Activated CD4-positive, alpha-beta T cell treated with anti-CD3 and anti-CD28 coated beads, Interleukin-2, amount 10 ng/mL, durations not matched to agents 7 days and 5 days (primary cell): ENCODE measurements at regions not wholly inside any gene's neighbourhood (a gene's known extent, or its start where the extent isn't known, plus 50 kb on each side); places are given as distances from the start of the nearest gene placed in this dataset.
"Not testable (repeated sequence)": the region's sequence is repeated elsewhere in the genome, so short reads cannot be mapped to it uniquely, and the experiment has no call there.

Experiments used
- CTCF ChIA-PET: fragments of 350-600 bp; sonication (Branson Sonifier 250); formaldehyde crosslinking; loops from one replicate; lab custom pipeline; 2021; ENCODE audit warnings: antibody characterized with exemption; lab: Charles Lee
- POLR2A ChIA-PET: fragments of 350-600 bp; sonication (Branson Sonifier 250); formaldehyde crosslinking; loops from one replicate; lab custom pipeline; 2021; ENCODE audit warnings: antibody characterized with exemption; lab: Charles Lee
- DNase-seq: peaks from one replicate; pipeline ENCODE4 v3.0.0-alpha.2; 2020
- H3K27ac Mint-ChIP-seq: one replicate; pipeline ENCODE4 v1.8.0; 2021; ENCODE audit warnings: mild to moderate bottlenecking, moderate library complexity, mixed read lengths
- H3K27me3 Mint-ChIP-seq: one replicate; pipeline ENCODE4 v1.8.0; 2021; ENCODE audit warnings: mixed read lengths
- H3K36me3 Mint-ChIP-seq: one replicate; pipeline ENCODE4 v1.8.0; 2021; ENCODE audit warnings: low read depth, mixed read lengths
- H3K4me1 Mint-ChIP-seq: one replicate; pipeline ENCODE4 v1.8.0; 2021; ENCODE audit warnings: mixed read lengths
- H3K4me3 Mint-ChIP-seq: one replicate; pipeline ENCODE4 v1.8.0; 2021; ENCODE audit warnings: mild to moderate bottlenecking, moderate library complexity, mixed read lengths
- H3K9me3 Mint-ChIP-seq: one replicate; pipeline ENCODE4 v1.8.0; 2021; ENCODE audit warnings: mixed read lengths

DNA sequence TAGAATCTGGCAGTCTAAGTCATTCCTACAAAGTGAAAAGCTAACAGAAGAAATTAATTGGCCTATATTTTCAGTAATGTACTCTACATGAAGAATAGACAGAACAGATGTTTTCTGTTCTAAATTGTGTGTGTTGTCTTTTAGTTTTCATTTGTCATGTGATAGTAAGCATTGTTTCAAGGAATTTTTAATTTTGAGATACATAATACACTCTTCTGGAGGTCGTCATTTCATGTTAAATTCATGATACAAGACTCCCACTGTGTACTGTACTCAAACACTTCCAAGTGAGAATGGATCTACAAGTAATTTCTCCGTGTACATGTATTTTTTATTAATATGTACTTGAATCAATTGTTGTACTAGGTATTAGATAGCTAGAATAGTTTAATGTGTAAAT lies 1522.9 kb downstream of the MAT2B start:
- POLR2A ChIA-PET = no interaction called here
- CTCF ChIA-PET = no interaction called here
- H3K9me3 Mint-ChIP-seq = peaks cover 2% of the 10 kb centered on the region
- no peaks in the 10 kb centered on the region for H3K27me3 Mint-ChIP-seq
- no peak for DNase-seq
- no peaks in the 10 kb centered on the region for H3K36me3 Mint-ChIP-seq
- H3K4me1 Mint-ChIP-seq = no peaks in the 10 kb centered on the region
- no peak overlapping the region for H3K4me3 Mint-ChIP-seq
- no peak overlapping the region for H3K27ac Mint-ChIP-seq

DNA sequence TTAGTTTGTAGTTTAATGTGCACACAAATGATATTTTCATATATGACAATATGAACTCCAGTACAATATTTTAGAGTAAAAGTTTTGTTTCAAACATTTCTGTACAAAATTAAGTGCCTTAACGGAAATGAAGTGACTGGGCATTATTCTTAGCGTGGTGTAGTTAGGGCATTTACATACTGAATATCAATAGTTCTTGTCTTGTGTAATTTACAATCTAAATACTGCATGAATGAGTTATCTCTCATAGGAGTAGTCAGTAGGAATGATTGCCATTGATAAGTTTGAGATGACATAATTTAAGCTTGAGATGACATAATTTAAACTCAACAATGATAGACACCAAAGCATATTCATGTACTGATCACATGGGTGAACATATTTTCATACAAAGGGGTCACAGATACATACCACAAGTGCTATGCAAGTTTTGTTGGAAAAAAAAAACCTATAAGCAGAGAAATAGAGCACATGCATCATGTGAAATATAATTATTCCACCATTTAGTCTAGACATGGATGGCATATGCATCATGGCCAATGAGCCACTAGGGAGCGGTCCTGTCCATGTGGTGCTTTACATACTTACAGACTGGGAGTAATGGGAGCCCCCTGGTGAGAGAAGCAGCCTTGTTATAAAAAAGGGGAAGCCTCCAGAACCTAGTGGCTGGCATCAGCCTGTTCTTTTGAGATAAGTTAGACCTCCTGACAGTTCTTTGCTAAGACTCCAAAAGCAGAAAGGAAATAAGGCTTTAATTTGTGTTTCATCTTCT lies 1523.9 kb downstream of the MAT2B start:
- POLR2A ChIA-PET = no interaction called here
- no peak overlapping the region for H3K4me3 Mint-ChIP-seq
- CTCF ChIA-PET = no interaction called here
- no peaks in the 10 kb centered on the region for H3K27me3 Mint-ChIP-seq
- no peak overlapping the region for H3K27ac Mint-ChIP-seq
- no peaks in the 10 kb centered on the region for H3K36me3 Mint-ChIP-seq
- H3K4me1 Mint-ChIP-seq = no peaks in the 10 kb centered on the region
- no peak for DNase-seq
- peaks cover 2% of the 10 kb centered on the region for H3K9me3 Mint-ChIP-seq

- Mint-ChIP-seq H3K4me3 (no peak overlapping the region), H3K4me1 (no peaks in the 10 kb centered on the region), H3K9me3 (no peaks in the 10 kb centered on the region), H3K36me3 (no peaks in the 10 kb centered on the region), H3K27me3 (no peaks in the 10 kb centered on the region), H3K27ac (no peak overlapping the region)
- CTCF ChIA-PET = interaction anchor here (1.1 kb wide), 1 partner anchor 13 kb away, joined by 3 read pairs; no protein-coding TSS in a partner anchor
- POLR2A ChIA-PET = no interaction called here
- DNase-seq = no peak
These were observed 1525.6 kb downstream of the MAT2B start for GRCh38 chr5:165030971-165031370.

- Mint-ChIP-seq H3K4me1 (no peaks in the 10 kb centered on the region), H3K9me3 (no peaks in the 10 kb centered on the region), H3K27me3 (no peaks in the 10 kb centered on the region), H3K4me3 (no peak overlapping the region), H3K36me3 (no peaks in the 10 kb centered on the region), H3K27ac (no peak overlapping the region)
- ChIA-PET CTCF (interaction anchor here (1.1 kb wide), 1 partner anchor 14 kb away, joined by 3 read pairs; no protein-coding TSS in a partner anchor), POLR2A (no interaction called here)
- DNase-seq = no peak
These were observed 1526.0 kb downstream of the MAT2B start for GRCh38 chr5:165031371-165031770.

- Mint-ChIP-seq H3K36me3 (no peaks in the 10 kb centered on the region), H3K9me3 (no peaks in the 10 kb centered on the region), H3K4me3 (no peak overlapping the region), H3K27me3 (no peaks in the 10 kb centered on the region), H3K4me1 (no peaks in the 10 kb centered on the region), H3K27ac (no peak overlapping the region)
- CTCF ChIA-PET = no interaction called here
- DNase-seq = no peak
- POLR2A ChIA-PET = no interaction called here
These were observed 1530.1 kb downstream of the MAT2B start for GRCh38 chr5:165035520-165035919.

DNA sequence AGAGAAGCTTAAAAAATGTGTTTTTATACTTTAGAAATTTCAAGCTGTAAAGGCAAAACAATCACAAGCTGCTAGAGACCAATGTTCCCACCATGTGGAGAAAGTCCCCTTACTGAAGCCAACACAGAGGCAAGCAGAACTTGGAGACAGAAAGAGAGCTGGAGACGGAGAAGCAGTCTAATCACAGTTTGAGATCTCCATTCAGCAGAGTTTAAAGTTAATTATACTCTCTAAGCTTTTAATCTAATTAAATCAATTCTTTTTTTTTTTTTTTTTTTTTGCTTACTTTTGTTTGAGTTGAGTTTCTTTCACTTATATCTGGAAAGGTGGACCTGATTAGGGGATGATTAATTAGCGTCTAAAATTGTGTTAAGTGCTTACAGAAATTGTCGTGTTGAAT lies 1534.3 kb downstream of the MAT2B start:
- no peaks in the 10 kb centered on the region for H3K36me3 Mint-ChIP-seq
- POLR2A ChIA-PET = no interaction called here
- no peaks in the 10 kb centered on the region for H3K27me3 Mint-ChIP-seq
- DNase-seq = no peak
- CTCF ChIA-PET = no interaction called here
- H3K27ac Mint-ChIP-seq = no peak overlapping the region
- peaks cover 6% of the 10 kb centered on the region for H3K9me3 Mint-ChIP-seq
- H3K4me1 Mint-ChIP-seq = no peaks in the 10 kb centered on the region
- H3K4me3 Mint-ChIP-seq = no peak overlapping the region

DNA sequence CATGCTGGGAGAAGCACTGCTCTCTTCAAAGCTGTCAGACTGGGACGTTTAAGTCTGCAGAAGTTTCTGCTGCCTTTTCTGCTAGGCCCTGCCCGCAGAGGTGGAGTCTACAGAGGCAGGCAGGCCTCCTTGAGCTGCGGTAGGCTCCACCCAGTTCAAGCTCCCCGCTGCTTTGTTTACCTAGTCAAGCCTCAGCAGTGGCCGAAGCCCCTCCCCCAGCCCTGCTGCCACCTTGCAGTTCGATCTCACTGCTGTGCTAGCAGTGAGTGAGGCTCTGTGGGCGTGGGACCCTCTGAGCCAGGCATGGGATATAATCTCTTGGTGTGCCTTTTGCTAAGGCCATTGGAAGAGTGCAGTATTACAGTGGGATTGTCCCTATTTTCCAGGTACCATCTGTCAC lies 1540.5 kb downstream of the MAT2B start:
- peaks cover 10% of the 10 kb centered on the region for H3K9me3 Mint-ChIP-seq
- H3K4me3 Mint-ChIP-seq, CTCF ChIA-PET, DNase-seq, H3K36me3 Mint-ChIP-seq, H3K4me1 Mint-ChIP-seq, H3K27me3 Mint-ChIP-seq, POLR2A ChIA-PET, H3K27ac Mint-ChIP-seq: not testable (repeated sequence)

GRCh38 chr5:165055476-165055875 lies 1550.1 kb downstream of the MAT2B start:
- H3K4me1 Mint-ChIP-seq = no peaks in the 10 kb centered on the region
- CTCF ChIA-PET = no interaction called here
- H3K4me3 Mint-ChIP-seq = no peak overlapping the region
- no peak for DNase-seq
- no peaks in the 10 kb centered on the region for H3K36me3 Mint-ChIP-seq
- POLR2A ChIA-PET = no interaction called here
- no peaks in the 10 kb centered on the region for H3K9me3 Mint-ChIP-seq
- H3K27me3 Mint-ChIP-seq = no peaks in the 10 kb centered on the region
- no peak overlapping the region for H3K27ac Mint-ChIP-seq

DNA sequence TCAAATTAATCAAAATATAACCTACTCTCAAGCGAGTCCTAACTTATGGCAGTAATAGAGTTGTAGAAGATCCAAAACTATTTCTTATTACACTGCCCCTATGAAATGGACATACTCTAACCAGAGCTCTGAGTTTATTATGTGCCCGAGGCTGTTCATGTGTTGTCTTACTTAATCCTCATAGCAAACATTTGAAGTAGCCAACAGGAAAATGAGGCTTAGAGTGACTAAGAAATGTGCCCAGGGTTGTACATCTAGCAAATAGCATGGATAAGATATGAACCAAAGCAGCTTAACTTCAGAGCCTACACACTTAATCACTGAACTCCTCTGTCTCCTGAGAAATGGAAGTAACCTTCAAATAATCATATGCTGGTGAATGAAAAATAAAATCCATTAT lies 1551.7 kb downstream of the MAT2B start:
- Mint-ChIP-seq H3K27me3 (no peaks in the 10 kb centered on the region), H3K4me3 (no peak overlapping the region), H3K27ac (no peak overlapping the region), H3K4me1 (no peaks in the 10 kb centered on the region), H3K9me3 (no peaks in the 10 kb centered on the region), H3K36me3 (no peaks in the 10 kb centered on the region)
- ChIA-PET POLR2A (no interaction called here), CTCF (no interaction called here)
- no peak for DNase-seq

DNA sequence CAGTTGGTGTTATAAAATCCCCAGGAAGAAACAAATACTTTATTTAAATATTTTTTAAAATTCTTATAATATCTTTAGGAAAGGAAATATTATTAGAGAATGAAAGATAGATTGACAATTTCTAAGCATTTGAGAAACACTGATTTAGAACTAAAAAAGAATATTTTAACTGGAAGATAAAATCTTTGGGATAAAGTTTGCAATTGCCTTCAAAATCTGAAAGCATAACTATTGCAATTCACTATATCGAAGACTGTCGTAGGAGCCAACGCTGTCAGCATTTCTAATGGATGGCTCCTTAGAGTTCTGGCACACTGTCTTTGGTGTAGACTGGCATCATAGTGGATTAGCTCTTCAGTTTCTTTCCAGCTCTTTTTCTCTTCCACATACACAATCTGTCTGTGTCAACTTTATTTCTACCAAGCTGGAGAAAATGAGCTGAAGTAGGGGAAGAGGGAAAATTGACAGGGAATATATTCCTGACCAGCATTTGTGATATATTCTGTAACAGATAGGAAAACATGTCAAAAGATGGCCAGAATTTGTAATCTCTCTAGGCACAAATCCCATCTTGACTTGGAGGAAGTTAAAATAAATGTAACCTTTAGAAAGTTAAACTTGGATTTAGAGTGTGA lies 1561.4 kb downstream of the MAT2B start:
- ChIA-PET POLR2A (no interaction called here), CTCF (no interaction called here)
- no peaks in the 10 kb centered on the region for H3K4me1 Mint-ChIP-seq
- no peaks in the 10 kb centered on the region for H3K27me3 Mint-ChIP-seq
- no peak overlapping the region for H3K4me3 Mint-ChIP-seq
- no peak for DNase-seq
- no peaks in the 10 kb centered on the region for H3K36me3 Mint-ChIP-seq
- H3K27ac Mint-ChIP-seq = no peak overlapping the region
- H3K9me3 Mint-ChIP-seq = peaks cover 3% of the 10 kb centered on the region

DNA sequence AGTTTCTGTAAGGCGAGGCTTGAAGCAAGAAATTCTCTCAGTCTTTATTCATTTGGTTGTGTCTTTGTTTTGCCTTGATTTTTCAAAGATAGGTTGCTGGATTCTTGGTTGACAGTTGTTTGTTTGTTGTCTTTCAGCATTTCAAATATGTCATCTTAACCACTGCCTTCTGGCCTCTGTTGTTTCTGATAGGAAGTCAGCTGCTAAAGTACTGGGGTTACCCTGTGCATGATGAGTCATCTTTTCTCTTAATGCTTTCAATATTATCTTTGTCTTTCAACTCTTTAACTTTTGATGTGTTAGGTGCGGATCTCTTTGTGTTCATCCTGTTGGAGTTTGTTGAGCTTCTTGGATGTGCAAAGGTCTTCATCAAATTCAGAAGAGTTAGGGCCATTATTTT lies 1571.3 kb downstream of the MAT2B start:
- CTCF ChIA-PET = no interaction called here
- Mint-ChIP-seq H3K9me3 (peaks cover 5% of the 10 kb centered on the region), H3K27me3 (no peaks in the 10 kb centered on the region), H3K4me3 (no peak overlapping the region), H3K4me1 (no peaks in the 10 kb centered on the region), H3K36me3 (peaks cover 1% of the 10 kb centered on the region), H3K27ac (no peak overlapping the region)
- POLR2A ChIA-PET = no interaction called here
- DNase-seq = no peak

DNA sequence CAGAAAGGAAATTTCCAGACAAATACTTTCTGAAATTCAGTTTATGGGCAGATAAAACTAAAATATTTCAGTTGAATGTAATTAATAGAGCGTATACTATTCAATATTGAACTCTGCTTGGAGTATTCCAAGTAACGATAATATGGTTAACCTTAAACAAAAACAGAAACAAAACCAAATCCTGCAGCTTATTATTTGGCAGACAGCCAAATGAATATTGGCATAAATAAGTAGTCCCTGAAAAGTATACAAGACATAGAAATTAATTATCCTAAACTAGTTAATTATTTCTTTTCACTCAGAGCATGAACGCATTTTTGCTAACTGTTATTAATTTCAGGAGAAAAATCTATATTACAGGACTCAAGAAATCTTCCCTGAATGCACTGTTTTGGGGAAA lies 1574.0 kb downstream of the MAT2B start:
- peaks cover 2% of the 10 kb centered on the region for H3K9me3 Mint-ChIP-seq
- H3K4me1 Mint-ChIP-seq = no peaks in the 10 kb centered on the region
- DNase-seq = no peak
- ChIA-PET POLR2A (no interaction called here), CTCF (no interaction called here)
- H3K27ac Mint-ChIP-seq = no peak overlapping the region
- no peak overlapping the region for H3K4me3 Mint-ChIP-seq
- peaks cover 1% of the 10 kb centered on the region for H3K36me3 Mint-ChIP-seq
- no peaks in the 10 kb centered on the region for H3K27me3 Mint-ChIP-seq

- H3K4me1 Mint-ChIP-seq = no peaks in the 10 kb centered on the region
- H3K27me3 Mint-ChIP-seq = no peaks in the 10 kb centered on the region
- POLR2A ChIA-PET = no interaction called here
- H3K27ac Mint-ChIP-seq = no peak overlapping the region
- H3K36me3 Mint-ChIP-seq = no peaks in the 10 kb centered on the region
- H3K4me3 Mint-ChIP-seq = no peak overlapping the region
- CTCF ChIA-PET = no interaction called here
- DNase-seq = no peak
- peaks cover 5% of the 10 kb centered on the region for H3K9me3 Mint-ChIP-seq
These were observed 1578.0 kb downstream of the MAT2B start for GRCh38 chr5:165083394-165083793.
